ENCODE measurements at regions not wholly inside any gene's neighbourhood (a gene's known extent, or its start where the extent isn't known, plus 50 kb on each side); places are given as distances from the start of the nearest gene placed in this dataset.

- Histone ChIP-seq H3K27me3 (ENCODE audit: insufficient read depth, low read length, poor library complexity, severe bottlenecking) (no peaks in the 10 kb centered on the region), H3F3A (ENCODE audit: low read depth) (no peaks in the 10 kb centered on the region), H4K20me1 (ENCODE audit: insufficient read depth, low read length, poor library complexity, severe bottlenecking) (no peaks in the 10 kb centered on the region), H3K4me2 (ENCODE audit: low read depth, low read length, poor library complexity, severe bottlenecking) (no peak overlapping the region), H2AFZ (ENCODE audit: low read length) (no peak overlapping the region), H3K9me2 (replicated peaks; ENCODE audit: low read depth, low read length) (no peaks in the 10 kb centered on the region), H3K79me2 (ENCODE audit: insufficient read depth, low read length) (no peaks in the 10 kb centered on the region), H3K36me3 (ENCODE audit: insufficient read depth, low read length) (no peaks in the 10 kb centered on the region), H3K4me1 (ENCODE audit: insufficient read depth, low read length, poor library complexity, severe bottlenecking) (no peaks in the 10 kb centered on the region), H3K9ac (ENCODE audit: low read depth, low read length, poor library complexity, severe bottlenecking) (no peak overlapping the region), H3K9me3 (ENCODE audit: insufficient read depth, low read depth, low read length) (no peaks in the 10 kb centered on the region), H3K4me3 (ENCODE audit: low read length, poor library complexity, severe bottlenecking) (no peak overlapping the region)
- TF ChIP-seq EZH2phosphoT487 (IDR thresholded peaks at IDR 0.05; ENCODE audit: borderline replicate concordance) (no peak), CTCF (conservative IDR thresholded peaks at IDR 0.05; ENCODE audit: low read length) (no peak)
These were observed 292.4 kb downstream of the CENPW start for GRCh38 chr6:126632271-126632670.

- no peak overlapping the region for H3K4me3 ChIP-seq (ENCODE audit: low read length, poor library complexity, severe bottlenecking)
- no peak overlapping the region for H3K4me2 ChIP-seq (ENCODE audit: low read depth, low read length, poor library complexity, severe bottlenecking)
- no peaks in the 10 kb centered on the region for H3K9me2 ChIP-seq (replicated peaks; ENCODE audit: low read depth, low read length)
- no peaks in the 10 kb centered on the region for H3K79me2 ChIP-seq (ENCODE audit: insufficient read depth, low read length)
- no peak overlapping the region for H2AFZ ChIP-seq (ENCODE audit: low read length)
- H4K20me1 ChIP-seq (ENCODE audit: insufficient read depth, low read length, poor library complexity, severe bottlenecking) = no peaks in the 10 kb centered on the region
- H3K36me3 ChIP-seq (ENCODE audit: insufficient read depth, low read length) = no peaks in the 10 kb centered on the region
- H3K27me3 ChIP-seq (ENCODE audit: insufficient read depth, low read length, poor library complexity, severe bottlenecking) = no peaks in the 10 kb centered on the region
- H3F3A ChIP-seq (ENCODE audit: low read depth) = no peaks in the 10 kb centered on the region
- TF ChIP-seq EZH2phosphoT487 (IDR thresholded peaks at IDR 0.05; ENCODE audit: borderline replicate concordance) = no peak
- TF ChIP-seq CTCF (conservative IDR thresholded peaks at IDR 0.05; ENCODE audit: low read length) = no peak
- H3K9ac ChIP-seq (ENCODE audit: low read depth, low read length, poor library complexity, severe bottlenecking) = no peak overlapping the region
- H3K4me1 ChIP-seq (ENCODE audit: insufficient read depth, low read length, poor library complexity, severe bottlenecking) = no peaks in the 10 kb centered on the region
- no peaks in the 10 kb centered on the region for H3K9me3 ChIP-seq (ENCODE audit: insufficient read depth, low read depth, low read length)
These were observed 293.5 kb downstream of the CENPW start for GRCh38 chr6:126633373-126633772.

GRCh38 chr6:126640356-126640755 lies 300.4 kb downstream of the CENPW start:
- no peaks in the 10 kb centered on the region for H3K4me1 ChIP-seq (ENCODE audit: insufficient read depth, low read length, poor library complexity, severe bottlenecking)
- H3K27me3 ChIP-seq (ENCODE audit: insufficient read depth, low read length, poor library complexity, severe bottlenecking) = no peaks in the 10 kb centered on the region
- H3K4me2 ChIP-seq (ENCODE audit: low read depth, low read length, poor library complexity, severe bottlenecking) = no peak overlapping the region
- H4K20me1 ChIP-seq (ENCODE audit: insufficient read depth, low read length, poor library complexity, severe bottlenecking) = no peaks in the 10 kb centered on the region
- H3K4me3 ChIP-seq (ENCODE audit: low read length, poor library complexity, severe bottlenecking) = no peak overlapping the region
- H3K9ac ChIP-seq (ENCODE audit: low read depth, low read length, poor library complexity, severe bottlenecking) = no peak overlapping the region
- no peaks in the 10 kb centered on the region for H3K9me2 ChIP-seq (replicated peaks; ENCODE audit: low read depth, low read length)
- TF ChIP-seq EZH2phosphoT487 (IDR thresholded peaks at IDR 0.05; ENCODE audit: borderline replicate concordance) (no peak), CTCF (conservative IDR thresholded peaks at IDR 0.05; ENCODE audit: low read length) (no peak)
- no peaks in the 10 kb centered on the region for H3K79me2 ChIP-seq (ENCODE audit: insufficient read depth, low read length)
- H3K9me3 ChIP-seq (ENCODE audit: insufficient read depth, low read depth, low read length) = no peaks in the 10 kb centered on the region
- H3K36me3 ChIP-seq (ENCODE audit: insufficient read depth, low read length) = no peaks in the 10 kb centered on the region
- H2AFZ ChIP-seq (ENCODE audit: low read length) = no peak overlapping the region
- no peaks in the 10 kb centered on the region for H3F3A ChIP-seq (ENCODE audit: low read depth)
